UCSD-AML1 (cell line): ENCODE measurements at regions not wholly inside any gene's neighbourhood (a gene's known extent, or its start where the extent isn't known, plus 50 kb on each side); places are given as distances from the start of the nearest gene placed in this dataset.
"Not testable (repeated sequence)": the region's sequence is repeated elsewhere in the genome, so short reads cannot be mapped to it uniquely, and the experiment has no call there.

Experiments used
- DNase-seq: peaks from one replicate; lab custom pipeline; 2025; ENCODE audit not compliant: unreplicated experiment; lab: John Stamatoyannopoulos, UW

- DNase-seq: no peak
Observed at GRCh38 chr4:55251342-55251741, 94.7 kb upstream of the SRD5A3 start.

GRCh38 chr4:55251896-55252295 lies 94.1 kb upstream of the SRD5A3 start:
- DNase-seq: no peak

GRCh38 chr4:55253948-55254593 lies 92.0 kb upstream of the SRD5A3 start:
- peak; percentile 52 for DNase-seq

GRCh38 chr4:55255179-55255578 lies 90.9 kb upstream of the SRD5A3 start:
- DNase-seq: no peak

GRCh38 chr4:55256787-55257186 lies 89.3 kb upstream of the SRD5A3 start:
- no peak for DNase-seq

- DNase-seq: no peak
Observed at GRCh38 chr4:55258152-55258865, 87.7 kb upstream of the SRD5A3 start.

- no peak for DNase-seq
Observed at GRCh38 chr4:55259294-55259693, 86.7 kb upstream of the SRD5A3 start.

- no peak for DNase-seq
Observed at GRCh38 chr4:55269470-55269869, 76.6 kb upstream of the SRD5A3 start.

GRCh38 chr4:55269995-55270394 lies 76.0 kb upstream of the SRD5A3 start:
- DNase-seq: peak; percentile 40

GRCh38 chr4:55270481-55270880 lies 75.6 kb upstream of the SRD5A3 start:
- DNase-seq: no peak

- no peak for DNase-seq
Observed at GRCh38 chr4:55272102-55272501, 73.9 kb upstream of the SRD5A3 start.

GRCh38 chr4:55272589-55272988 lies 73.5 kb upstream of the SRD5A3 start:
- no peak for DNase-seq

- DNase-seq: no peak
Observed at GRCh38 chr4:55277011-55277410, 69.0 kb upstream of the SRD5A3 start.

- DNase-seq: no peak
Observed at GRCh38 chr4:55278316-55278715, 67.7 kb upstream of the SRD5A3 start.

GRCh38 chr4:55280474-55280873 lies 65.6 kb upstream of the SRD5A3 start:
- DNase-seq: not testable (repeated sequence)

GRCh38 chr4:55281118-55281683 lies 64.8 kb upstream of the SRD5A3 start:
- DNase-seq: not testable (repeated sequence)

- no peak for DNase-seq
Observed at GRCh38 chr4:55284331-55284730, 61.7 kb upstream of the SRD5A3 start.

GRCh38 chr4:55291227-55291640 lies 54.8 kb upstream of the SRD5A3 start:
- no peak for DNase-seq

- no peak for DNase-seq
Observed at GRCh38 chr4:55296096-55296495, 49.9 kb upstream of the SRD5A3 start.
